ENCODE measurements at regions not wholly inside any gene's neighbourhood (a gene's known extent, or its start where the extent isn't known, plus 50 kb on each side); places are given as distances from the start of the nearest gene placed in this dataset.
A peak's percentile ranks its signal among the peaks of the same experiment; 100 is the strongest.

- TF ChIP-seq RAD21 (IDR thresholded peaks at IDR 0.05; ENCODE audit: low read depth) (peak; percentile 52), TAF1 (IDR thresholded peaks at IDR 0.05; ENCODE audit: low read depth) (no peak)
Measured at GRCh38 chr4:26069218-26069617, 155.2 kb downstream of the SMIM20 start.

- TF ChIP-seq RAD21 (IDR thresholded peaks at IDR 0.05; ENCODE audit: low read depth) (no peak), MAX (IDR thresholded peaks at IDR 0.05) (no peak), TCF12 (IDR thresholded peaks at IDR 0.05; ENCODE audit: low read depth) (no peak), USF1 (IDR thresholded peaks at IDR 0.05) (no peak), TEAD4 (IDR thresholded peaks at IDR 0.05) (no peak), ZBTB7A (IDR thresholded peaks at IDR 0.05; ENCODE audit: low read depth) (no peak), REST (IDR thresholded peaks at IDR 0.05; ENCODE audit: low read depth) (no peak), CREB1 (IDR thresholded peaks at IDR 0.05; ENCODE audit: low read depth) (no peak), YY1 (IDR thresholded peaks at IDR 0.05; ENCODE audit: low read depth) (no peak), CEBPB (IDR thresholded peaks at IDR 0.05) (no peak), FOXM1 (IDR thresholded peaks at IDR 0.05; ENCODE audit: borderline replicate concordance, low read depth) (no peak)
Measured at GRCh38 chr4:26071688-26072087, 157.7 kb downstream of the SMIM20 start.

GRCh38 chr4:26073886-26074560 lies 160.0 kb downstream of the SMIM20 start:
- TF ChIP-seq TAF1 (IDR thresholded peaks at IDR 0.05; ENCODE audit: low read depth) (no peak), NFIC (IDR thresholded peaks at IDR 0.05) (no peak), TCF12 (IDR thresholded peaks at IDR 0.05; ENCODE audit: low read depth) (no peak), EP300 (IDR thresholded peaks at IDR 0.05; ENCODE audit: borderline replicate concordance) (no peak), MAX (IDR thresholded peaks at IDR 0.05) (no peak), USF1 (IDR thresholded peaks at IDR 0.05) (no peak), RAD21 (IDR thresholded peaks at IDR 0.05; ENCODE audit: low read depth) (no peak), CREB1 (IDR thresholded peaks at IDR 0.05; ENCODE audit: low read depth) (no peak)

GRCh38 chr4:26074712-26075430 lies 160.9 kb downstream of the SMIM20 start:
- TF ChIP-seq NFIC (IDR thresholded peaks at IDR 0.05) (no peak), CREB1 (IDR thresholded peaks at IDR 0.05; ENCODE audit: low read depth) (no peak), ZBTB7A (IDR thresholded peaks at IDR 0.05; ENCODE audit: low read depth) (no peak), USF1 (IDR thresholded peaks at IDR 0.05) (no peak), TAF1 (IDR thresholded peaks at IDR 0.05; ENCODE audit: low read depth) (no peak), FOXM1 (IDR thresholded peaks at IDR 0.05; ENCODE audit: borderline replicate concordance, low read depth) (no peak), EP300 (IDR thresholded peaks at IDR 0.05; ENCODE audit: borderline replicate concordance) (no peak), YY1 (IDR thresholded peaks at IDR 0.05; ENCODE audit: low read depth) (no peak), CEBPB (IDR thresholded peaks at IDR 0.05) (no peak), EGR1 (IDR thresholded peaks at IDR 0.05) (no peak)

- no peak for TF ChIP-seq MAX (IDR thresholded peaks at IDR 0.05)
- TF ChIP-seq TAF1 (IDR thresholded peaks at IDR 0.05; ENCODE audit: low read depth), result no peak
- TF ChIP-seq NFIC (IDR thresholded peaks at IDR 0.05), result no peak
- no peak for TF ChIP-seq CEBPB (IDR thresholded peaks at IDR 0.05)
- no peak for TF ChIP-seq USF1 (IDR thresholded peaks at IDR 0.05)
- no peak for TF ChIP-seq CREB1 (IDR thresholded peaks at IDR 0.05; ENCODE audit: low read depth)
- no peak for TF ChIP-seq TEAD4 (IDR thresholded peaks at IDR 0.05)
- no peak for TF ChIP-seq TCF12 (IDR thresholded peaks at IDR 0.05; ENCODE audit: low read depth)
Measured at GRCh38 chr4:26075583-26075982, 161.6 kb downstream of the SMIM20 start.

- TF ChIP-seq FOXM1 (IDR thresholded peaks at IDR 0.05; ENCODE audit: borderline replicate concordance, low read depth) (no peak), TCF12 (IDR thresholded peaks at IDR 0.05; ENCODE audit: low read depth) (no peak), CEBPB (IDR thresholded peaks at IDR 0.05) (no peak), USF1 (IDR thresholded peaks at IDR 0.05) (no peak), NFIC (IDR thresholded peaks at IDR 0.05) (no peak)
Measured at GRCh38 chr4:26076000-26076587, 162.1 kb downstream of the SMIM20 start.
